OCI-LY3 (cell line): ENCODE measurements at regions not wholly inside any gene's neighbourhood (a gene's known extent, or its start where the extent isn't known, plus 50 kb on each side); places are given as distances from the start of the nearest gene placed in this dataset.

Experiments
- CTCF ChIP-seq: fragments of 200-600, 300-600 bp; sonication (generic); IDR thresholded peaks from 2 replicates; pipeline ENCODE4 v1.5.1; 2014; ENCODE audit warnings: antibody characterized with exemption, low read length, low read depth
- EZH2phosphoT487 ChIP-seq: fragments of 200-600 bp; shearing (Covaris generic); IDR thresholded peaks from 2 replicates; pipeline ENCODE4 v1.6.1; 2018; ENCODE audit warnings: antibody characterized with exemption, mixed run types, low read depth

- TF ChIP-seq CTCF, result no peak
- no peak for TF ChIP-seq EZH2phosphoT487
Observed at GRCh38 chr9:17064558-17064957, 70.3 kb upstream of the CNTLN start.
